DOHH2 (cell line): ENCODE measurements at regions not wholly inside any gene's neighbourhood (a gene's known extent, or its start where the extent isn't known, plus 50 kb on each side); places are given as distances from the start of the nearest gene placed in this dataset.

Source experiments
- H3F3A ChIP-seq: fragments of 200-600 bp; sonication (generic), shearing (Covaris generic); 2 replicates; pipeline ENCODE4 v1.6.0; 2016; ENCODE audit warnings: antibody characterized with exemption, mild to moderate bottlenecking; ENCODE audit not compliant: control insufficient read depth, insufficient read depth
- H3K27ac ChIP-seq: fragments of 200-600 bp; sonication (generic); 2 replicates; pipeline ENCODE4 v1.5.1; 2014; ENCODE audit warnings: low read depth, mild to moderate bottlenecking, low read length, moderate library complexity
- H3K27me3 ChIP-seq: fragments of 200-600 bp; sonication (generic); 2 replicates; pipeline ENCODE4 v1.6.1; 2014; ENCODE audit warnings: mild to moderate bottlenecking, low read length, mixed read lengths; ENCODE audit not compliant: control insufficient read depth
- H3K36me3 ChIP-seq: fragments of 200-600 bp; sonication (generic); 2 replicates; pipeline ENCODE4 v1.6.1; 2014; ENCODE audit warnings: mild to moderate bottlenecking, low read length, moderate library complexity, mixed read lengths; ENCODE audit not compliant: control insufficient read depth
- H3K4me1 ChIP-seq: fragments of 200-600 bp; sonication (generic); 2 replicates; pipeline ENCODE4 v1.6.1; 2014; ENCODE audit warnings: mild to moderate bottlenecking, low read length, mixed read lengths; ENCODE audit not compliant: control insufficient read depth
- H3K4me2 ChIP-seq: fragments of 200-600 bp; sonication (generic); 2 replicates; pipeline ENCODE4 v1.6.0; 2014; ENCODE audit warnings: mild to moderate bottlenecking, low read length, moderate library complexity
- H3K4me3 ChIP-seq: fragments of 200-600 bp; sonication (generic); 2 replicates; pipeline ENCODE4 v1.5.1; 2014; ENCODE audit warnings: mild to moderate bottlenecking, low read length, mixed read lengths
- H3K79me2 ChIP-seq: fragments of 200-600 bp; sonication (generic); 2 replicates; pipeline ENCODE4 v1.6.1; 2014; ENCODE audit warnings: mild to moderate bottlenecking, low read length, mixed read lengths; ENCODE audit not compliant: control insufficient read depth
- H3K9me2 ChIP-seq: fragments of 200-600 bp; sonication (generic); replicated peaks from 2 replicates; pipeline ENCODE4 v1.6.1; 2014; ENCODE audit warnings: mild to moderate bottlenecking, low read length, mixed read lengths; ENCODE audit not compliant: control insufficient read depth
- H3K9me3 ChIP-seq: fragments of 200-600 bp; sonication (generic); 2 replicates; pipeline ENCODE4 v1.6.1; 2014; ENCODE audit warnings: antibody characterized with exemption, low read length, mixed read lengths; ENCODE audit not compliant: control insufficient read depth, insufficient read depth
- H4K20me1 ChIP-seq: fragments of 200-600 bp; sonication (generic); 2 replicates; pipeline ENCODE4 v1.6.0; 2014; ENCODE audit warnings: low read depth, mild to moderate bottlenecking, antibody characterized with exemption, low read length, moderate library complexity; ENCODE audit not compliant: control insufficient read depth, insufficient read depth
- EZH2phosphoT487 ChIP-seq: fragments of 200-600 bp; sonication (generic); IDR thresholded peaks from 2 replicates; pipeline ENCODE4 v1.6.1; 2017; ENCODE audit warnings: borderline replicate concordance, mild to moderate bottlenecking, antibody characterized with exemption, low read length, moderate library complexity, mixed read lengths
- TF ChIP-seq, protein P1 (sequence below): fragments of 200-600 bp; sonication (generic); IDR thresholded peaks from one replicate; pipeline ENCODE4 v1.5.1; 2014; ENCODE audit warnings: antibody characterized with exemption, mild to moderate bottlenecking, low read depth, low read length; ENCODE audit not compliant: poor library complexity, severe bottlenecking

GRCh38 chr2:64763126-64763525, 109.4 kb upstream of the SERTAD2 start:
- Histone ChIP-seq H3K4me3 (no peak overlapping the region), H3K27ac (no peak overlapping the region), H3K27me3 (no peaks in the 10 kb centered on the region), H3K4me1 (peaks cover 21% of the 10 kb centered on the region), H3K79me2 (no peaks in the 10 kb centered on the region), H4K20me1 (no peaks in the 10 kb centered on the region), H3K4me2 (no peak overlapping the region), H3K9me3 (no peaks in the 10 kb centered on the region), H3F3A (peaks cover 13% of the 10 kb centered on the region; the same call in 1 of the 2 replicates), H3K36me3 (no peaks in the 10 kb centered on the region), H3K9me2 (no peaks in the 10 kb centered on the region)
- TF ChIP-seq EZH2phosphoT487 = no peak
- TF ChIP-seq, protein P1, sequence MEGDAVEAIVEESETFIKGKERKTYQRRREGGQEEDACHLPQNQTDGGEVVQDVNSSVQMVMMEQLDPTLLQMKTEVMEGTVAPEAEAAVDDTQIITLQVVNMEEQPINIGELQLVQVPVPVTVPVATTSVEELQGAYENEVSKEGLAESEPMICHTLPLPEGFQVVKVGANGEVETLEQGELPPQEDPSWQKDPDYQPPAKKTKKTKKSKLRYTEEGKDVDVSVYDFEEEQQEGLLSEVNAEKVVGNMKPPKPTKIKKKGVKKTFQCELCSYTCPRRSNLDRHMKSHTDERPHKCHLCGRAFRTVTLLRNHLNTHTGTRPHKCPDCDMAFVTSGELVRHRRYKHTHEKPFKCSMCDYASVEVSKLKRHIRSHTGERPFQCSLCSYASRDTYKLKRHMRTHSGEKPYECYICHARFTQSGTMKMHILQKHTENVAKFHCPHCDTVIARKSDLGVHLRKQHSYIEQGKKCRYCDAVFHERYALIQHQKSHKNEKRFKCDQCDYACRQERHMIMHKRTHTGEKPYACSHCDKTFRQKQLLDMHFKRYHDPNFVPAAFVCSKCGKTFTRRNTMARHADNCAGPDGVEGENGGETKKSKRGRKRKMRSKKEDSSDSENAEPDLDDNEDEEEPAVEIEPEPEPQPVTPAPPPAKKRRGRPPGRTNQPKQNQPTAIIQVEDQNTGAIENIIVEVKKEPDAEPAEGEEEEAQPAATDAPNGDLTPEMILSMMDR = no peak

GRCh38 chr2:64765160-64765805, 111.6 kb upstream of the SERTAD2 start:
- TF ChIP-seq, protein P1 = no peak
- TF ChIP-seq EZH2phosphoT487 = no peak
- Histone ChIP-seq H3K9me2 (no peaks in the 10 kb centered on the region), H3K27me3 (no peaks in the 10 kb centered on the region), H3K79me2 (no peaks in the 10 kb centered on the region), H3K4me3 (no peak overlapping the region), H3K27ac (no peak overlapping the region), H3K4me2 (no peak overlapping the region), H3K9me3 (no peaks in the 10 kb centered on the region), H3K4me1 (peaks cover 30% of the 10 kb centered on the region), H3F3A (peaks cover 14% of the 10 kb centered on the region; the same call in 1 of the 2 replicates), H3K36me3 (no peaks in the 10 kb centered on the region), H4K20me1 (no peaks in the 10 kb centered on the region)

GRCh38 chr2:64766841-64767669, 113.3 kb upstream of the SERTAD2 start:
- Histone ChIP-seq H3F3A (peaks cover 16% of the 10 kb centered on the region; the same call in 1 of the 2 replicates), H3K27ac (peak overlapping the region; percentile 18; the same call in 1 of the 2 replicates), H3K9me3 (no peaks in the 10 kb centered on the region), H3K36me3 (no peaks in the 10 kb centered on the region), H3K4me3 (peak overlapping the region; percentile 76), H3K79me2 (no peaks in the 10 kb centered on the region), H4K20me1 (no peaks in the 10 kb centered on the region), H3K9me2 (no peaks in the 10 kb centered on the region), H3K4me2 (peak overlapping the region; percentile 88), H3K27me3 (no peaks in the 10 kb centered on the region), H3K4me1 (peaks cover 30% of the 10 kb centered on the region)
- no peak for TF ChIP-seq EZH2phosphoT487
- TF ChIP-seq, protein P1 = no peak
